Endothelial cell of umbilical vein (primary cell): ENCODE measurements at regions not wholly inside any gene's neighbourhood (a gene's known extent, or its start where the extent isn't known, plus 50 kb on each side); places are given as distances from the start of the nearest gene placed in this dataset.

Experiments
- BruUV-seq: library from RNA; stranded (reverse); fragments of 400-500 nt; replicated peaks from 2 replicates; lab custom pipeline; 2021; lab: Mats Ljungman, UMichigan
- CTCF ChIA-PET: fragments of 300-600, 350-600 bp; sonication (Branson Sonifier 250); formaldehyde crosslinking; loops from one replicate; lab custom pipeline; 2021; ENCODE audit warnings: antibody characterized with exemption, inconsistent platforms; lab: Charles Lee
- POLR2A ChIA-PET: fragments of 300-600, 350-600 bp; sonication (Branson Sonifier 250); formaldehyde crosslinking; loops from one replicate; lab custom pipeline; 2021; ENCODE audit warnings: antibody characterized with exemption, inconsistent platforms; lab: Charles Lee
- DNase-seq: peaks from one replicate; pipeline ENCODE4 v3.0.0-alpha.2; 2011; ENCODE audit warnings: low read depth, low spot score
- FAIRE-seq: peaks from 2 replicates; lab custom pipeline; 2011; peaks lifted over from hg19 to GRCh38; lab: Jason Lieb, UNC
- H2AFZ ChIP-seq: 2 replicates; pipeline ENCODE4 v1.6.0; 2012; ENCODE audit warnings: low read depth, low read length, control low read depth, inconsistent platforms
- H3K27ac ChIP-seq: 2 replicates; pipeline ENCODE4 v1.5.1; 2011; ENCODE audit warnings: low read depth, mild to moderate bottlenecking, control low read depth, low read length, moderate library complexity; ENCODE audit not compliant: insufficient read depth
- H3K27me3 ChIP-seq, 2 experiments: 2 replicates each; pipeline versions ENCODE4 v1.6.0 to v1.6.1; 2011; ENCODE audit warnings: low read length in 2 of 2, mixed read lengths in 1 of 2; ENCODE audit not compliant: control insufficient read depth in 2 of 2, insufficient read depth in 2 of 2
- H3K36me3 ChIP-seq, 2 experiments: 2 replicates in 1 of 2; 3 replicates in 1 of 2; pipeline ENCODE4 v1.5.1; 2011; ENCODE audit warnings: low read length in 2 of 2, mild to moderate bottlenecking in 1 of 2, moderate library complexity in 1 of 2; ENCODE audit not compliant: control insufficient read depth in 2 of 2, insufficient read depth in 2 of 2; ENCODE audit errors: extremely low read depth in 1 of 2
- H3K4me1 ChIP-seq: 3 replicates; pipeline ENCODE4 v1.5.1; 2011; ENCODE audit warnings: mild to moderate bottlenecking, low read length; ENCODE audit not compliant: control insufficient read depth, insufficient read depth; ENCODE audit errors: extremely low read depth
- H3K4me2 ChIP-seq: 2 replicates; pipeline ENCODE4 v1.6.1; 2011; ENCODE audit warnings: low read length, control low read depth, mixed read lengths; ENCODE audit not compliant: insufficient read depth
- H3K4me3 ChIP-seq, 3 experiments: fragments of 200-600 bp in 1 of 3; sonication (generic), shearing (Covaris generic) in 1 of 3; replicated peaks in 1 of 3; 2 replicates each; pipeline ENCODE4 v1.5.1; 2011 to 2016; ENCODE audit warnings: control low read depth in 3 of 3, low read length in 3 of 3, mild to moderate bottlenecking in 2 of 3, inconsistent platforms in 1 of 3, low read depth in 1 of 3, moderate library complexity in 1 of 3; ENCODE audit not compliant: insufficient read depth in 1 of 3
- H3K79me2 ChIP-seq: 2 replicates; pipeline ENCODE4 v1.6.0; 2012; ENCODE audit warnings: low read length, inconsistent platforms; ENCODE audit not compliant: control insufficient read depth, insufficient read depth
- H3K9ac ChIP-seq: replicated peaks from 2 replicates; pipeline ENCODE3; 2011; ENCODE audit warnings: low read length, control low read depth; ENCODE audit not compliant: insufficient read depth; ENCODE audit errors: extremely low read depth
- H3K9me1 ChIP-seq: replicated peaks from 3 replicates; pipeline ENCODE4 v1.6.0; 2011; ENCODE audit warnings: mild to moderate bottlenecking, low read length; ENCODE audit not compliant: control insufficient read depth, insufficient read depth; ENCODE audit errors: extremely low read depth
- H3K9me3 ChIP-seq: replicated peaks from 2 replicates; pipeline ENCODE4 v1.5.1; 2012; ENCODE audit warnings: low read length, inconsistent platforms; ENCODE audit not compliant: control insufficient read depth, insufficient read depth
- H4K20me1 ChIP-seq: replicated peaks from 2 replicates; pipeline ENCODE3; 2011; ENCODE audit warnings: mild to moderate bottlenecking, low read length; ENCODE audit not compliant: control insufficient read depth, insufficient read depth; ENCODE audit errors: extremely low read depth
- EZH2 ChIP-seq: IDR thresholded peaks from 2 replicates; pipeline ENCODE4 v1.6.1; 2012; ENCODE audit warnings: borderline replicate concordance, low read depth, mild to moderate bottlenecking, moderate library complexity, low read length, inconsistent platforms; ENCODE audit not compliant: severe bottlenecking
- FOS ChIP-seq: IDR thresholded peaks from 2 replicates; pipeline ENCODE4 v1.6.1; 2011; ENCODE audit warnings: mild to moderate bottlenecking, low read length, moderate library complexity, borderline replicate concordance; ENCODE audit not compliant: insufficient read depth
- GATA2 ChIP-seq: IDR thresholded peaks from 2 replicates; pipeline ENCODE4 v1.7.0; 2011; ENCODE audit warnings: low read depth, mild to moderate bottlenecking, moderate library complexity, mixed read lengths, low read length; ENCODE audit not compliant: insufficient read length, insufficient read depth
- JUN ChIP-seq: IDR thresholded peaks from 2 replicates; pipeline ENCODE4 v1.6.1; 2011; ENCODE audit warnings: borderline replicate concordance, low read depth; ENCODE audit not compliant: insufficient read length, insufficient read depth
- MYC ChIP-seq: IDR thresholded peaks from one replicate; pipeline ENCODE4 v1.6.1; 2011; ENCODE audit warnings: mild to moderate bottlenecking, low read depth, low read length
- POLR2A ChIP-seq: IDR thresholded peaks from 2 replicates; pipeline ENCODE4 v1.6.1; 2012; ENCODE audit warnings: low read depth, mild to moderate bottlenecking, control low read depth, low read length
- POLR2AphosphoS5 ChIP-seq: IDR thresholded peaks from 2 replicates; pipeline ENCODE4 v1.6.1; 2012; ENCODE audit warnings: low read depth, mild to moderate bottlenecking, control low read depth, low read length, moderate library complexity; ENCODE audit not compliant: insufficient read depth
- dilution Hi-C: fragments of 300-500 bp; cut with MboI; formaldehyde crosslinking; loops from one replicate; pipeline ENCODE4 v1.15.0; 2019; ENCODE audit warnings: low sequenced_read_pairs; ENCODE audit not compliant: extremely low pct_ligation_motif_present
- intact Hi-C: fragments of 100-400 bp; cut with micrococcal nuclease; formaldehyde crosslinking; loops from one replicate; pipeline ENCODE4 v1.10.0; 2022
- TF ChIP-seq, protein P1 (sequence below), 2 donors: IDR thresholded peaks; 1 replicate in 1 of 2; 2 replicates in 1 of 2; pipeline ENCODE4 v1.5.1; 2011; ENCODE audit warnings: low read length in 2 of 2, mild to moderate bottlenecking in 2 of 2, moderate library complexity in 2 of 2, control low read depth in 1 of 2, inconsistent platforms in 1 of 2, low read depth in 1 of 2; ENCODE audit not compliant: insufficient read depth in 1 of 2; ENCODE audit errors: extremely low read depth in 1 of 2
- TF ChIP-seq, protein P2 (sequence below): IDR thresholded peaks from 2 replicates; pipeline ENCODE4 v1.6.1; 2011; ENCODE audit not compliant: insufficient read depth, insufficient read length

DNA sequence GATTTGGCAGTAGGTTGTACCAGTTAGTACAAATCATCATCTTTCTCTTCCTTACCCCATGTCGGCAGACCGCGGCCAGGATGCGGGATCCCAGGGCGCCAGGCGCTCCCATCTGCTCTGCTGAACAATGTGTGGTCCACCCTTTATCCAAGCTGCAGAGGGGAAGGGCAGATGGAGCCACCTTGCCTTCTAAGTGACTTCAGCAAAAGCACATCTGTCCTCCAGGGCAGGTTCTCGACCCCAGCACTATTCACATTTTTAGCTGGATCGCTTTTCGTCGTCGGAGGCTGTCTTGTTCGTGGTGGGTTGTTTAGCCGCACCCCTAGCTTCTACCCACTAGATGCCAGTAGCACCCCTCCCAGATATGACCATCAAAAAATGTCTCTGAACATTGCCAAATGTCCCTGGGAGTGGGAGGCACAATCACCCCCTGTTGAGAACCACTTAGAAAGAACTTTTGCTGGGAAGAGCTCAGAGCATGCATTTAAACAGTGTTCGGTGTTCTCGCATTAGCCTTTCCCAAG is 58.1 kb upstream of the SIM2 start:
- H2AFZ ChIP-seq, result no peak overlapping the region
- POLR2A ChIA-PET, result no interaction called here
- CTCF ChIA-PET, result interaction anchor here (0.8 to 2.8 kb wide), 2 partner anchors 10 to 221 kb away, joined by 4 to 18 read pairs; no protein-coding TSS in a partner anchor
- no peak overlapping the region for H3K27ac ChIP-seq
- dilution Hi-C loops (no loop called here), intact Hi-C loops (loop anchor here (5.0 kb wide), 1 partner anchor 218 kb away; no protein-coding TSS in a partner anchor)
- no peaks in the 10 kb centered on the region for H3K36me3 ChIP-seq
- H3K9me3 ChIP-seq, result no peaks in the 10 kb centered on the region
- FAIRE-seq (peak; percentile 31), DNase-seq (no peak)
- H3K9me1 ChIP-seq, result no peaks in the 10 kb centered on the region
- peaks cover 27% of the 10 kb centered on the region for H3K4me1 ChIP-seq
- TF ChIP-seq, protein P1, sequence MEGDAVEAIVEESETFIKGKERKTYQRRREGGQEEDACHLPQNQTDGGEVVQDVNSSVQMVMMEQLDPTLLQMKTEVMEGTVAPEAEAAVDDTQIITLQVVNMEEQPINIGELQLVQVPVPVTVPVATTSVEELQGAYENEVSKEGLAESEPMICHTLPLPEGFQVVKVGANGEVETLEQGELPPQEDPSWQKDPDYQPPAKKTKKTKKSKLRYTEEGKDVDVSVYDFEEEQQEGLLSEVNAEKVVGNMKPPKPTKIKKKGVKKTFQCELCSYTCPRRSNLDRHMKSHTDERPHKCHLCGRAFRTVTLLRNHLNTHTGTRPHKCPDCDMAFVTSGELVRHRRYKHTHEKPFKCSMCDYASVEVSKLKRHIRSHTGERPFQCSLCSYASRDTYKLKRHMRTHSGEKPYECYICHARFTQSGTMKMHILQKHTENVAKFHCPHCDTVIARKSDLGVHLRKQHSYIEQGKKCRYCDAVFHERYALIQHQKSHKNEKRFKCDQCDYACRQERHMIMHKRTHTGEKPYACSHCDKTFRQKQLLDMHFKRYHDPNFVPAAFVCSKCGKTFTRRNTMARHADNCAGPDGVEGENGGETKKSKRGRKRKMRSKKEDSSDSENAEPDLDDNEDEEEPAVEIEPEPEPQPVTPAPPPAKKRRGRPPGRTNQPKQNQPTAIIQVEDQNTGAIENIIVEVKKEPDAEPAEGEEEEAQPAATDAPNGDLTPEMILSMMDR (IDR thresholded peaks at IDR 0.05; ENCODE audit: extremely low read depth in 1 of 2, insufficient read depth in 1 of 2, low read depth in 1 of 2, low read length in 2 of 2), result peak in 1 of 2 donors; percentile 5
- TF ChIP-seq MYC (no peak), EZH2 (peak; percentile 31)
- no peaks in the 10 kb centered on the region for H4K20me1 ChIP-seq
- H3K27me3 ChIP-seq, result peaks cover 0 to 2% of the 10 kb centered on the region in 2 experiments
- no peak overlapping the region for H3K9ac ChIP-seq
- H3K79me2 ChIP-seq, result no peaks in the 10 kb centered on the region
- no peak overlapping the region for H3K4me3 ChIP-seq
- no TSS peak for BruUV-seq
- peak overlapping the region; percentile 76 for H3K4me2 ChIP-seq

DNA sequence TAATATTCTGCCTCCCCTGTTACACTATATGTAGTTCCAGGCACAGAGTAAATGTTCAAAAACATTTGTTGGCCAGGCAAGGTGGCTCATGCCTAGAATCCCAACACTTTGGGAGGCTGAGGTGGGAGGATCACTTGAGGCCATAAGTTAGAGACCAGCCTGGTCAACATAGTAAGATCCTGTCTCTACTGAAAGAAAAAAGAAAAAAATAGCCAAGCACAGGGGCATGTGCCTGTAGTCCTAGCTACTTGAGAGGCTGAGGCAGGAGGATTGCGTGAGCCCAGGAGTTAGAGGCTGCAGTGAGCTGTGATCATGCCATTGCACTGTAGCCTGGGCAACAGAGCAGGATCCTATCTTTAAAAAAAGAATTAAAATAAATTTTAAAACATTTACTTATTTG is 57.6 kb upstream of the SIM2 start:
- FAIRE-seq, result no peak
- ChIA-PET CTCF (interaction anchor here (0.8 to 2.8 kb wide), 2 partner anchors 11 to 222 kb away, joined by 4 to 18 read pairs; no protein-coding TSS in a partner anchor), POLR2A (no interaction called here)
- dilution Hi-C loops (no loop called here), intact Hi-C loops (loop anchor here (5.0 kb wide), 1 partner anchor 219 kb away; no protein-coding TSS in a partner anchor)
- BruUV-seq, result no TSS peak
- Histone ChIP-seq H3K4me3 (no peak overlapping the region), H3K79me2 (no peaks in the 10 kb centered on the region), H3K36me3 (no peaks in the 10 kb centered on the region), H3K27ac (no peak overlapping the region), H3K9me1 (no peaks in the 10 kb centered on the region), H2AFZ (no peak overlapping the region), H3K9me3 (no peaks in the 10 kb centered on the region), H4K20me1 (no peaks in the 10 kb centered on the region), H3K9ac (no peak overlapping the region), H3K4me2 (no peak overlapping the region), H3K27me3 (peaks cover 0 to 2% of the 10 kb centered on the region in 2 experiments), H3K4me1 (peaks cover 27% of the 10 kb centered on the region)
- DNase-seq, result no peak
- TF ChIP-seq FOS (no peak), POLR2AphosphoS5 (no peak), JUN (no peak), POLR2A (no peak), EZH2 (no peak), GATA2 (no peak), MYC (no peak)
- TF ChIP-seq, protein P2, sequence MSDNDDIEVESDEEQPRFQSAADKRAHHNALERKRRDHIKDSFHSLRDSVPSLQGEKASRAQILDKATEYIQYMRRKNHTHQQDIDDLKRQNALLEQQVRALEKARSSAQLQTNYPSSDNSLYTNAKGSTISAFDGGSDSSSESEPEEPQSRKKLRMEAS, result no peak
- TF ChIP-seq, protein P1 (IDR thresholded peaks at IDR 0.05; ENCODE audit: extremely low read depth in 1 of 2, insufficient read depth in 1 of 2, low read depth in 1 of 2, low read length in 2 of 2), result no peak
